ENCODE measurements at regions not wholly inside any gene's neighbourhood (a gene's known extent, or its start where the extent isn't known, plus 50 kb on each side); places are given as distances from the start of the nearest gene placed in this dataset.
"Not testable (repeated sequence)": the region's sequence is repeated elsewhere in the genome, so short reads cannot be mapped to it uniquely, and the experiment has no call there.

DNA sequence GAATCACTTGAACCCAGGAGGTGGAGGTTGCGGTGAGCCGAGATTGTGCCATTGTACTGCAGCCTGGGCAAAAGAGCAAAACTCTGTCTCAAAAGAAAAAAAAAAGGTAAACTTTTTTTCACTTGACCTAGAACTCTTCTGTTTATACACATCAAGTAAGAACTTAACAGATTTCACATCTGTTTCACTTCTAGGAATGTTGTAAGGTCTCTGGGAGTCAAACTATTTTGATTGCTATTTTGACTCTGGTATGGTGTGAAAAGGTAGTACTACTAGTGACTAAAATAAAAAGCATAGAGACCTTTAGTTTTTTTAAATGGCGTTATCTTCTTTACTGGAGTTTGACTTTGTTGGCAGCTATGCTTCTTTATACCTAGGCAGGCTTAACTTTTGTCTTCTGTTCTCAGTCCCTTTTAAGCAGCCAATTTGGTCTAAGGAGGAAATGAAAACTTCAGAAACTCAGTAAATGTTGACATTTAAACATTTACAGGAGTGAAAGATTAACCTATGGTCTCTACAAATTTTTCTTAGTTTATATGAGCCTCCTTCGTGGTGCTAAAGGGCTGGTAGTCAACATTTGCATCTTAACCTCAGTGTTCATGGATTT, 84.7 kb downstream of the METTL2B start:
- DNase-seq: not testable (repeated sequence)

GRCh38 chr7:128562795-128563194, 86.2 kb downstream of the METTL2B start:
- not testable (repeated sequence) for DNase-seq

- not testable (repeated sequence) for DNase-seq
Observed at GRCh38 chr7:128564123-128564700, 87.7 kb downstream of the METTL2B start.

DNA sequence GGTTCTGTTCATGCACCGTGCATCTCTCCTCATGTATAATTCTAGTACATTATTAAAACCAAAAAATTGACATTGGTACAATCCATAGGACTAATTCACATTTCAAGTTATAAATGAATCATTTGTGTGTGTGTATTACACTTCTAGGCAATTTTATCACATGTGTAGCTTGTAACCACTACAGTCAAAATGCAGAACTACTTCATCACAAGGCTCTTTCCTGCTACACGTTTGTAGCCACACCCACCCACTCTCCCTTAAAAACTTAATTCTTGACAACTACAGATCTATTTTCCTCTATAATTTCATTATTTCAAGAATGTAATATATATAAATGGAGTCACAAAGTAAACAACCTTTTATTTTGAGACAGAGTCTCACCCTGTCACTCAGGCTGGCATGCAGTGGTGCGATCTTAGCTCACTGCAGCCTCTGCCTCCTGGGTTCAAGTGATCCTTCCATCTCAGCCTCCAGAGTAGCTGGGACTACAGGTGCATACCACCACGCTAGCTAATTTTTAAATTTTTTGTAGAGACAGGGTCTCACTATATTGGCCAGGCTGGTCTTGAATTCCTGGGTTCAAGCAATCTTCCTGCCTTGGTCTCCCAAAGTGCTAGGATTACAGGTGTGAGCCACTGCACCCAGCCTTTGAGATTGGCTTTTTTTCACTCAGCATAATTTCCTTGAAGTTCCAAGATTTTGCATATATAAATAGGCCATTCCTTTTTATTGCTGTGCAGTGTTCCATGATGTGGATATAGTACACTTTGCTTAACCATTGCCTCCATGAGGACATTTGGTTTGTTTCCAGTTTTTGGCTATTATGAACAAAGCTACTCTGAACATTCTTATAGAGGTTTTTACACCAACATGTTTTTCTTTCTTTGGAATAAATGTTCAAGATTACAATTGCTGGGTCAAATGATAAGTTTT, 88.7 kb downstream of the METTL2B start:
- DNase-seq: not testable (repeated sequence)

DNA sequence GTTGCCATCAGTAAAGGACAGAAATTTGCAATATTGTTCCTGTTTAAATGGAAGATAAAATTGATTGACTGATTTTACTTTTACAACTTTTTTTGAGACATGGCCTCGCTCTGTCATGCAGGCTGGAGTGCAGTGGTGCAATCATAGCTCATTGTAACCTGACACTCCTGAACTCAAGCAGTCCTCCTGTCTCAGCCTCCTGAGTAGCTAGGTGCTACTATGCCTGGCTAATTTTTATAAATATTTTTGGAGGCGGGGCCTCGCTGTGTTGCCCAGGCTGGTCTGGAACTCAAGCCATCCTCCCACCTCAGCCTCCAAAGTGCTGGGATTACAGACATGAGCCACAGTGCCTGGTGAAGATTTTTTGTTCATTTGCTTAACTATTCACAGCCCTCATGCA, 96.8 kb upstream of the GARIN1A start:
- DNase-seq: not testable (repeated sequence)

GRCh38 chr7:128576953-128577352, 95.1 kb upstream of the GARIN1A start:
- not testable (repeated sequence) for DNase-seq

GRCh38 chr7:128579843-128580242, 92.2 kb upstream of the GARIN1A start:
- DNase-seq: not testable (repeated sequence)

GRCh38 chr7:128581100-128581499, 91.0 kb upstream of the GARIN1A start:
- not testable (repeated sequence) for DNase-seq

GRCh38 chr7:128581825-128582561, 90.1 kb upstream of the GARIN1A start:
- DNase-seq: not testable (repeated sequence)

- not testable (repeated sequence) for DNase-seq
Observed at GRCh38 chr7:128586715-128587114, 85.4 kb upstream of the GARIN1A start.

DNA sequence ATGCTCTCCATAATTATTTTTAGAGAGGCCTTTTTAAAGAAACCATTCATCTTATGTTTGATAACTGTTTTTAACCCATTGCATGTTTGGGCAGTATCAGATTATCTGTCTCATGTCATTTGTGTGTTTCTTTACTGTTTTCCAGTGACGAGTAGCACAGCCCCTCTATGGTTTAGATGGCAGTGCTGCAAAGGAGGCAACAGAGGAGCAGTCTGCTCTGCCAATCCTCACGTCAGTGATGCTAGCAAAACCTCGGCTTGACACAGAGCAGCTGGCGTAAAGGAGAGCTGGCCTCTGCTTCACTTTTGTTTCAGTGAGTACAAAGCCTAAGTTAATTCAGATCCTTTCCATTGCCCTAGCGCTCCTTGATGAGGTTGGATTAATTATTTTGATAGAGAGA, 80.4 kb upstream of the GARIN1A start:
- DNase-seq: no peak

DNA sequence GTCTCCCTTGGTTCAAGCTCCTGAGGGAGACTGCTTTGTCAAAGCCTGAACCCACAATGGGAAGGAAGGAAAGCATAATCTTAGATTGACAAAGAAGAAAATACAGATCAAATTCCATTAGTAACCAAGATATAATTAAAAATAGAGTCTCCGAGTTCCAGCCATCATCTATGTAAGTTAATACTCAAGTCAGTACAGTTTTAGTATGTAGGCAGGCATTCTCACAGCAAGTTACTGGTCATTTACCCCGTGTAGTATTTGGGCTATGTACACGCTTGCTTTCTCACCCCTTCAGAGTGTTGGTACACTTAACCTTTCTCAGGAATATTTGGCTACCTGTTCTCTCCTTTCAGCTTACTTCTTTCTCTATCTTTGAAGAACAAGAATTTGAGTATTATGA, 79.9 kb upstream of the GARIN1A start:
- not testable (repeated sequence) for DNase-seq

DNA sequence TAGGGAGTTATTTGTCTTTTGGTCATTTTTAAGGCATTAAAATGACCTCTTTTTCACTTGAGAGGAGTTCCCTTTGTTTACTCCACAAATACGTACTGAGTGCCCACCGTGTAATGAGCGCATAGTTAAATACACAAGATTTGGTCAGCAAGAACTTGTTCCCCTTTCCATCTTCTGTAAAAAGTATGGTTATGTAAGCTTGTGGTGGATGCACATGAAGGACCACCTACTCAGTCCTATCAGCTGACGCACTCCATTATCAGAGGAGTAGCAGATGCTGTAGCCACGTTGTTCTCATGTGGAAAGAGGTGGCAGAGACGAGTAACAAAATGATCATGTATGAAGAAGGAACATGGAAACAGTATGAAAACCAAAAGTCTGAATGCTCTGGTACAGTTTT, 78.0 kb upstream of the GARIN1A start:
- not testable (repeated sequence) for DNase-seq

GRCh38 chr7:128596336-128597128, 75.6 kb upstream of the GARIN1A start:
- not testable (repeated sequence) for DNase-seq

DNA sequence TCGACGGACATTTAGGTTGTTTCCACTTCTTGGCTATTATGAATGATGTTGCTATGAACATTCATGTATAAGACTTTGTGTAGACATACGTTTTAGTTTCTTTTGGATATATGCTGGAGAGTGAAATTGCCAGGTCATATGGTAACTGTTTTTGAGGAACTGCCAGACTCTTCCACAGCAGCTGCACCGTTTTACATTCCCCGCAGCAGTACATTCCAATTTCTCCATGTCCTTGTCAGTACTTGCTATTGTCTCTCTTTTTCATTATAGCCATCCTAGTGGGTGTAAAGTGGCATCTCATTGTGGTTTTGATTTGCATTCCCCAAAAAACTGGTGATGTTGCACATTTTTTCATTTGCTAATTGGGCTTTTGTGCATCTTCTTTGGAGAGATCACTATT, 73.1 kb upstream of the GARIN1A start:
- not testable (repeated sequence) for DNase-seq

DNA sequence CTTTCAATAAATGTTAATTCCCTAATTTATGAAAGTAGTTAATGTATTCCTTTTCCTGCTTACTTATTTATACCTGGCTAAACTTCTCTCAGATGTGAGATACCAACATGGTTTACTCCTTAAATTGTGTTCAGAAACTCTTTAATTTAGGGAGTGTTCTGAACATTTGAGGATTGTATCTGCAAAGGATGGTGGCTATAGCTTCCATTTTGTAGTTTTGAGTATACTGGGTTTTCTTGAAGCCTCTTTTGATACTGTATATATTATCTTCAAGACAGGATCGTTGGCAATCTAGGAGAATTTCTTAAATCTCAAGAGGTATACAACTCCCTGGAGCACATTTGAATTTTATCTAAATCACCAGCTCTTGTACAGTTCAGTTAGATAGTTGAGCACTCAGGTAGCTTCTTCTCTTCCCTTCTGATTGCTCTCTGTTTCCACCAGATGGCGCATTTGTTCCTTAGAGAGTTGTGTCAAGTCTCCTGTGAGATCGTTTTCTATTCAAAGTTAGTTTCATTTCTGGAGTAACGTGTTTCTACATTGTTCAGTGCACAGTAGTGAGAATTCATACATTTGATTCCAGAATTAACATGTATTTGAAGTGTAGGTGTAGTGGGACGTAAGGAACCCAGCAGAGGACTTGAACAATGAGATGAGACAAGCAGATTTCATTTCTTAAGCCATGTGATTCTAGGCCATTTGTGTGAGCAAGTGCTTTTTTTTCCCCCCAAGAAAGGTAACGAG, 63.2 kb upstream of the GARIN1A start:
- peak; percentile 73 for DNase-seq

DNA sequence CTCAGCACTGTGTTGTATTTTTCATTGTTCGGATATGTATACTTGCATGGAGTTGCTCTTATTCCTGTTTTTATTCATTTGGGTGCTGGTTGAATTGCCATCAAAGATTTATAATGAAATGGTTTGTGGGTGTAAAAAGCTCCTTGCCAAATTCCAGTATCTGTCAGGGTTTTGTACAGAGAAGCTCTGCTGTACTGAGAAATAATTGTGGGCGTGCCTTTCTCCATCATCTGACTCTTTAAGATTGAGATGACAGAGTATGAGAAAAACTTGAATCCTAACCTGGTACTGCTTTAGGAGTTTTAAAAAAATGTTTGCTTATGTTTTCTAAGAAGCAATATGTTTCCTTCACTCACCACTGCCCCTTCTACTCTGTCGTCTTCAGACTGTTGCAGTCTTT, 58.7 kb upstream of the GARIN1A start:
- not testable (repeated sequence) for DNase-seq

GRCh38 chr7:128614812-128615211, 57.3 kb upstream of the GARIN1A start:
- not testable (repeated sequence) for DNase-seq

DNA sequence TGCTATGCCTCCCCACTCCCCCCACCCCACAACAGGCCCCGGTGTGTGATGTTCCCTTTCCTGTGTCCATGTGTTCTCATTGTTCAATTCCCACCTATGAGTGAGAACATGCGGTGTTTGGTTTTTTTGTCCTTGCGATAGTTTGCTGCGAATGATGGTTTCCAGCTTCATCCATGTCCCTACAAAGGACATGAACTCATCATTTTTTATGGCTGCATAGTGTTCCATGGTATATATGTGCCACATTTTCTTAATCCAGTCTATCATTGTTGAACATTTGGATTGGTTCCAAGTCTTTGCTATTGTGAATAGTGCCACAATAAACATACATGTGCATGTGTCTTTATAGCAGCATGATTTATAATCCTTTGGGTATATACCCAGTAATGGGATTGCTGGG, 55.3 kb upstream of the GARIN1A start:
- DNase-seq: not testable (repeated sequence)

All from eye (tissue), 1 donor.